T-helper 22 cell (primary cell): ENCODE measurements at regions not wholly inside any gene's neighbourhood (a gene's known extent, or its start where the extent isn't known, plus 50 kb on each side); places are given as distances from the start of the nearest gene placed in this dataset.

Source experiments
- DNase-seq: peaks from one replicate; pipeline ENCODE4 v3.0.0-alpha.2; 2020; ENCODE audit warnings: low read depth

DNA sequence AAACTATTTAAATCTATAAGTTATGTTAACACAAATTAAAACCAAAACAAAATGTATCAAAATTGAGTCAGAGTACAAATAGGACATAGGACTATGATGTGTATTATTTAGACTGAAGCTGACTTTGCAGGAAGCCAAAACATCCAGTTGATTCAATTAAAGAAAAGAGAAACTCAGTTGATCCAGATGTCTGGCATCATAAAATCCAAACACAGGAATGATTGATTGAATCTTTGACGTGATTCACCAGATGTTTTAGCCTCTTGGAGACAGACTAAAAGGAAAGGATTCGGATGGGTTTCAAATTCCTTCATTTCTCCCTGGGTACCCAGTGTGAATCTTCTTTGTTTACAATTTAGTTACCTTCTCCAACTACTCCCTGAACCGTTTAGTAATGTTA lies 272.9 kb downstream of the IRS1 start:
- no peak for DNase-seq

DNA sequence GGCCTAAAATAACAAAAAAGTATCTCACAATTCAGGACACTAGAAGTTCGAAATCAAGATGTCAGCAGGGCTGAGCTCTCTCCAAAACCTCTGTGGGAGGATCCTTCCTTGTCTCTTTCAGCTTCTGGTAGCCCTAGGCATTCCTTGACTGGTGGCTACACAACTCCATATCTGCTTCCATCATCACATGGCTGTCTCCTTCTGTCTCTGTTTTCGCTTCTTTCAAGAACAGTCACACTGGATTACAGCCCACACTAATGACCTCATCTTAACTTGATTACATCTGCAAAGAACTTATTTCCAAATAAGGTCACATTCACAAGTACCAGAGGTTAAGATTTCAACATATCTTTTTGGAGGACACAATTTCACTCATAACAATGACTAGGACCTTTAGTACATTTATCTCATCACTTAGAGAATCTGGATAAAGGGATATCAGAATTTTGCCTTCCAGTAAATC lies 275.2 kb downstream of the IRS1 start:
- DNase-seq, result no peak

DNA sequence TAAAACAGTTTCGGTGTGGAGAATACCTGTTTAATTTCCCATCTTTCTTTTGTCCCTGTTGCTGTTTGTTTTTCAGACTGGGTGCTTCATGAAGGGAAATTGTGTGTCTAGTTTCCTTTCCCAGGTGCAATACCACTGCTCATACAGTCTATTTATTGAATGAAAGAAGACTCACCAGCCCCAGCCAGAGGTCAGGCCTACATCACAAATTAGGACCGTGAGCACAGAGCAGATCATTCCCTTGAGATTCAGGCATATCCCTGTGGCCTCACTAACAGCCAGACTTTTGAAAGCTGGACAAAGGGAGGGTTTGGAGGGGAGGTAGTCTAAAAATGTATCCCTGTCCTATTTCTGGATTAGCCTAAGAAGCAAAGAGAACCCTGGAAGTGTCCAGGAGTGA lies 278.9 kb downstream of the IRS1 start:
- no peak for DNase-seq

DNA sequence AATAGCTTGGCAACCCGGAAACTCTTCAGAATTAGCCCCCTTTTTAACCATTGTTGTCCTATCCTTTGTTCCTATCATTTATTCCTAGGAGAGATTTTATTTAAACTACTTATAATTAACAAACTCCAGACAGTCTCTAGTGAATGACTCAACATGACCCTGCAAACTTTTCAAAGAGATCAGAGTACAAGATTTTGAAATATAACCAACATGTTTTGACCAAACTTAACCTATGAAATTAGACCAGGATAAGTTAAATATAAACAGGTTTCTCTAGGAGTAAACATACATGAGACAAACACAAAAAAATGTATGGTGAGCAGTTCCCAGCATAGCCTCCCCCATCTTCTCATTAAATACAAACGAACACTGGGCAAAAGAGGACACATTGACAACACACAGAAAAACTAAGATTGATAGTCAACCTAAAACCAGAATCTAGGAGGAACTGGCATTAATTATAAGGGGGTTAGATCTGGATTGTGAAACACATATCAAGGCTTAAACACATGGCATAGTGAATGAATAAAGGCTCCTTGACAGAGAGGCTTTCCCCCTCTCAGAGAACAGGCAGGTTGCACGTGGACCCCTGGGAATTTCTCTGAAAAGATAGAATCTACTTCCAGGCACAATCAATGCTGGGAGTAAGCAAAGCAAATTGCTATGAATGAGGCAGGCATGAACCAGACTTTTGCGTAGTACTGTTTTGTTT lies 284.1 kb downstream of the IRS1 start:
- no peak for DNase-seq

DNA sequence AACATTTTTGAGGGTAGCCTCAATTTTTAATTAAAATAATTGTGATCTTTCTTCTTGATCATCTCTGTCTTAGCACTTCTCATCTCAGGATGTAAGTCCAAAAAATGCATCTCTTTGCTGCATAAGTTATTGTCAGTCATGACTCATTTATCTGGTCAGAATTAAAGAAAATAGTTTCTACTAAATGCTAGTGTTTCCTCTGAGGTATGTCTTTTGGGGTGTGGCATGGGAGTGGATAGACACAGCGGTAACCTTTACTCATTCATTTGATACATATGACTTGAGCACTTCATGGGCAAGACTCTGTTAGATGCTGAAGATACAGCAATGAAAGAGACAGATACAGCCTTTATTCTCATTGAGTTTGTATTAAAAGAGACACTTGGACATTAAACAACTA lies 284.7 kb downstream of the IRS1 start:
- DNase-seq, result no peak

DNA sequence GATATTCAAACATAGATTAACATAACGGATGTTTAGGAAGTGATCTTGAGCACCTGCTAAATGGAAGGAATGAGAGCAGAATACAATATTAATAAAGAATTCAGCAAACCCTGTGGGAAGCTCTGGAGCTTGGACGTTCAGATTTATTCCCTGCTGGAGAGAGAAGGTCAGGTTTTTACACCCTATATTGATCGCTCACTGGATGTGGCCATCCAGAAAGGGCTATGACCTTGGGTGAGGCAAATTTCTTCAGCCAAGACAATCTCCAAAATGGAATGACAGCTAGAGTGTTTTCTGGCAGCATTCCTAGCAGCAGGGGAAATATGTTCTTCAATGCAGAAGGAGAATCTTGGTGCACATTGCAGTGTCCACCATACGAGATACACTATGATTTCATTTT lies 288.3 kb downstream of the IRS1 start:
- no peak for DNase-seq

DNA sequence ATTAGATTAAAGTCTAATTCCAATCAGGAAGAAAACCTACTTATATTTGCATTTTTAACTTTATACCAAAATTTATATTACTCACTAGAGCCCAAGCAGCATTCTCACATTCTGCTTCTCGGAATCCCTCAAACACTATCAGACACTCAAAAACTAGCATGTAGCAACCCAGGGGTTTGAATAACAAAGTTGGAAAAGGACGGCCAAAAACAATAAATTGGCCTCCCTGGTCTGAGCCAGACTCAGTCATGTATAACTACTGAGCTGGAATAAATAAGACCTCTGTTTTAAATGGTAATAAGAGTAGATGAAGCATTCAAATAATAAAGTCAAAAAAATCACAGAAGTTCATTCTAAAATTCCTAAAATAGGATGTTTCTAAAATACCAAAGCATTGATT lies 290.9 kb downstream of the IRS1 start:
- DNase-seq, result no peak

DNA sequence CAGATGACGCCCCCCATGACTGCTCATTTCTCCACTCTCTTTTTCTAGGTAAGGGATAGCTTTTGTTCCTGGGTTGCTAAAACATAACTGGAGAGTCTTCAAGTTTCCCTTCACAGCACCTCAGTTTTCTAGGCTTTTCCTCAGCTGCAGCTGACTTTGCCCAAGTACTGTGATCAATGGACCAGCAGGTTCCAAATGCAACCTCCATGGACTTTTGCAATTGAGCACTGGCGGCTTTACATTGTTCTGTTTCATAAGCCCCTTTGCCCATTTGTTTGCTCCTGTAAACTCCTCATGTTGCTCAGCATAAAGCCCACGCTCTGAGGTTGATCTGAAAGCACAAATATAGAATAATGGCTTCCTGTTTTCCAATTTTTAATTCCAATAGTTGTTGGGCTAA lies 291.6 kb downstream of the IRS1 start:
- DNase-seq, result no peak

DNA sequence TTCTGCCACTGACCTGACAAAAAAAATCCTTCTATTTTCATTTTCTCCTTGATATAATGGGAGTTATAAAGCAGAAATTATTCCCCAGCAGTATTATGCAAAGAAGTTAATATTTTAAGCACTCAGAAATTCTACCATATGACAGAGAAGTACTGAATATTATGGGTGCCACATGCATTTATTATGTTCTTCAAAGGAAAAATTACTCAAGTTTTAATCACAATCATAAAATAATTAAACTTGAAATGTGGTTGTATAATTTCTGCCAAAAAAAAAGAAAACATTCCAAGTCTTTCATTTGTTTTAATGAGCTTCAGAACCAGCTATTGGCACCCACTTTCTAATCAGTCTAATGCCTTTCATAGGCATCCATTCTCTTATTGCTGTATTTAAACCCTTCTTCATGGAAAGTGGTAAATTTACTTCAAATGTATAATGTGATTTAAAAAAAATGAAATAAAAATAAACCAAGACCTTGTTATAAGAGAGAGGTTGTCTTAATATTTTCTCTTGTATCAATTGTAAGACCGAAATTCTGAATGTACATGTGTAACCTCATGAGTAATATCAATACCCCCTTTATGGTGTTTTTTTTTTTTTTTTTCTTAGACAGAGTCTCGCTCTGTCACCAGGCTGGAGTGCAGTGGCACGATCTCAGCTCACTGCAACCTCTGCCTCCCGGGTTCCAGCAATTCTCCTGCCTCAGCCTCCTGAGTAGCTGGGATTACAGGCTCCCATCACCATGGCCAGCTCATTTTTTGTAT lies 302.3 kb downstream of the IRS1 start:
- DNase-seq, result no peak

DNA sequence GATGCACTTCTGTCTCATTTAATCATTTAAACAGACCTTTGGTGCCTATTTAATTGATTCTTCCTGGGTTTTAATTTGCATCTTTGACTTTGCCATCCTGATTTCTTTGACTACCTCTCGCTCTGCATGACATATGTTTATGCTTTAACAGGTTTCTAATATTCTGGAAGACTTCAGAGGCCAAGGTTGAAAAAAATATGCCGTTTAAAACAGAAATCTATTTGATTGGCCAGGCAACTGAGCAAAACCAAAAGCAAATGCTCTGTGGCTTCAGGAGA lies 303.4 kb downstream of the IRS1 start:
- DNase-seq, result no peak

DNA sequence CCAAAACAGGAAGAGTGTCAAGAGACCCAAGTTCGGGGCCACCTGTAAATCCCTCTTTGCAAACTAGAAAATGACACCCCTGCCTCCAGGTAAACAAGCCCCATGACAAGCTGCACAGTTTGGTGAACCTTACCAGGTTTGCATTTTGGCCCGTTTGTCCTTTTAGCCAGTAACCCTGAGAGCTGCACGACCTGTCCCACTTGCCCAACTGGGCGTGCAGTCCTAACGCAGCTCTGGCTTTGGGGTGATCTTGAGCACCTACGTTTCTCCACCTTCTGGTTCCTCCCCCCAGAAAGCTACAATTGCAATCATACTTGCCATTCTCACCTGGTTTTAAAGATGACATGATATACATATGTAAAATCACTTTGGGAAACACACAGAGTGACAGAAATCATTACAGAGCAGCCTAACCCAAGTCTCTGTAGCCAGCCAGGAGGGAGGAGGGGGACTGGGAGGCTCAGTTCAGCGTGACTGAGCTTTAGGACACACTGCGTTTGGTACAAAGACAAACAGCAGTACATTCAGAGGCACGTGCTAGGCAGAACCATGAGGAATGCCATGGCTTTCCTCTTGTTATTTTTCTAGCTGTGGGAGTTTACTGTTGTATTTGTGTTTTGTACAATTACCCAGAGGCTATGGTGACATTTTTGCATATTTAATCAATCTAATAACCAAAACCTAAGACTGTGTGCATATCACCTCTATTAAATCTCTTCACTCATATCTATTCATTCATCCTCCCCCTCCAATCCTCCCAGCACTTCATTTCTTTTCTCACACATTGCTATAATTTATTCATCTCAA lies 304.0 kb downstream of the IRS1 start:
- no peak for DNase-seq

DNA sequence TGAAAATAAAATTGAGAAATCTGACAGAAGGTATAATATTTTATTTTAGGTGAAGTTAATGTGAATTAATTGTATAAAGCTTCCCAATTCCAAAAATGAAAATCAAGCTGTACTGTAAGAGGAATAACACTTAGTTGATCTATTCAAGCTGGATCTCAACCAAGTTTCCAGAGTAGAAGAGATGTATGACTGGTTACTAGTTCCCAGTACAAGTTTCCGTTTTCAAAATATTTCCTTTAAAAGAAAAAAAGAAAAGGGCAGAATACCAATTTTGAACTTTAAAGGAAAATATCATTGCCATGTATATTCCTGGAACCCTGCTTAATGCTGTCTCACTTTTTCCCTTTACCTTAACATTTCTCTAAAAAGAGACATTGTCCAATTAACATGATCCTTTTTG lies 308.5 kb downstream of the IRS1 start:
- no peak for DNase-seq

DNA sequence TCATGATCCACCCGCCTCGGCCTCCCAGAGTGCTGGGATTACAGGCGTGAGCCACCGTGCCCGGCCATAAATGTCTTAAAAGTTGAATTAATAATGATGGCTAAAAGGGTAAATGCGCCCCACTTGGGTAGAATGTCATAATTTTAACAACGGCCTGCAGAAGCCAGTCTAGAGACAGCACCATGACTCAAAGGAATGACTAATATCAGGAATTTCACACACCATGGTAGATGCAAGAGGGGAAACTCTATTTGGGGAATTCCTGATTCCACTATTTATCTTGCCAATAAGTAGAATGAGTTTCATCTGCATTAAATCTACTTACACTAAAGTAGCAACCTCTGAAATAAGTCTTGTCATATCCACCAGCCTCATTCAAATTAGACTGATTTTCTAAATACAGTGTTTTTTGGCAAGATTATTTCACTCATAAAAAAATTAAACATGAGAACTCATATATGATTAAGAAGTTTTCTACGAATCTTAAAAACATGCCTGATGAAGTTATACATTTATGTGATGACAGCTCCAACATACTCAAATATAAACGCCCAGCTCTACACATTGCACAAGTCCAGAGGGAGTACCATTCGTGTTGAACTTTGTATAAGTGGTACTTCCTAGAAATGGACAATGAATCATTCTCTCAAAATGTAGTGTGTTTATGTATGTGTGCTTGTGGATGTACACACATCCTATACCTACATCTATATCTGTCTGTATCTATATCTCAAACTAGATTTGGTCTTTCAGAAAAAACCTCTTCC lies 309.7 kb downstream of the IRS1 start:
- no peak for DNase-seq

DNA sequence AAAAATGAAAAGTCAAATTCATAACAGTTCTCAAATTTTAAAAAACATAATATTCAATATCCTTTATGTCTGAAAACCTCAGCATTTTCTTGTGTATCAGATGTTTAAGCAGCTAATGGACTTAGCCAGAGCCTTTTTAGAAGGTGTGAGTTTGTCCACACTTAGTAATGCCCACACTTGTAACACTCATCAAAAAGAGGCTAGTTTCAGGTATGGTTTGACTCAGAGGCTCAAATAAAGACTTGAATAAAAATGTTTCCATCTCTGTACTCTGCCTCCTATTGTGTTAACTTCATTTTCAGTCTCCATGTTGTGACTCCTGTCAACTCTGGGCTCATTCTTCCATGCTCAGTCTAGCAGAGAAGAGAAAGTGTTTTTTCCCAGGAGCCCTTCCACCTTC lies 311.6 kb downstream of the IRS1 start:
- no peak for DNase-seq

DNA sequence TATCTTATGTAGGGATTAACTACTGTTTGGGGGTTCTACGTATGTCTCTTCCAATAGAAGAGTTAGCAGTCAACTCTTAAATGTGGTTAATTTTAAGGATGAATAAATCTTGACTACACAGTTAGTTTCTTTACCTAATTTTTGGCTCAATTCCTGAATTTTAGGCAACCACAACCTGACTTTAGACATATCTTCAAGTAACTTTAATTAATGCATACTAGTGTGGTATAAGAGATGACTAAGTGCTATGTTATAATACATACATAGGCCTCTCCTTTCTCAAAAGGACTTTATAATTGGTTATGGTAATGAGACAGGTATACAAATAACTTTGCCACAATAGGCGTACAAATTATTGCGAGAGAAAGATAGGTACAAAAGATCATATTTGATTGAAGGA lies 312.0 kb downstream of the IRS1 start:
- DNase-seq, result no peak

DNA sequence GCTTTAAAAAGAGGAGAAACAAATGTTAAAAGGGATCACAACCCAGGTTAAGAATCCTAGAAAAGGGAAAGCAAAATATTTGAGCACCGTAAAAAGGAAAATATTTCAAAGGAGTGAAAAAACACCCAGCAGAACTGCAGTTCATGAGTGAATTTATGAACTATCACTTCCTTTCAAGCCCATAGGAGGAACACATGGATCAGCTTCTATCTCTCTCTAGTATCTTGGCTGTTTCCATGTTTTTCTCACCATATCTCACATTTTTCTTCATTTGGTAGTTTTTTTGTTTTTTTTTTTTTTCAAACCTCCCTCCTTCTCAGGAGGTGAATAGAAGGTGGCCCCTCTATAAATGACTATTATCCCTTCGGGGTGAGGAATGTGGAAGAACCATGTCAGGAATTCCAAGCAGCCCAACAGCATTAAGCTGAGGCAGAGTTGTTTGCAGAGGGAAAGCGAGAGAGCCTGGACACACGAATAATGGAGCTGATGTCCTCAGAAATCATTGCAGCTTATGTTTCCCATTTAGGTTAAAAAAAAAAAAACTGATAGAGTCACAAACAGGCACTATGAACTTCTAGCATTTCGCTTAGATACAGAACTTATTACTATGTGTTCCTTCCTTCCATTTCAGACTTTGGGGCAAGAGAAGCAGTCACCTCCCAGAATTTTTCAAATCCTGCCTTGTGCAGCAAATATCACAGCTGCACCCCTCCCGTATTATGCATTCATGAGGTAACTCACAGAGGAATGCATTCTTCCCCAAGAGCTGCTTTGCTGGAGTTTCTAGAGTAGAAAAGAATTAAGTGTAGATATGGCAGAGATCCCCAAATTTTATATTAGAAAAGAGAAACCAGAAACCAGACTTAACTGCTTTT lies 315.6 kb downstream of the IRS1 start:
- no peak for DNase-seq

DNA sequence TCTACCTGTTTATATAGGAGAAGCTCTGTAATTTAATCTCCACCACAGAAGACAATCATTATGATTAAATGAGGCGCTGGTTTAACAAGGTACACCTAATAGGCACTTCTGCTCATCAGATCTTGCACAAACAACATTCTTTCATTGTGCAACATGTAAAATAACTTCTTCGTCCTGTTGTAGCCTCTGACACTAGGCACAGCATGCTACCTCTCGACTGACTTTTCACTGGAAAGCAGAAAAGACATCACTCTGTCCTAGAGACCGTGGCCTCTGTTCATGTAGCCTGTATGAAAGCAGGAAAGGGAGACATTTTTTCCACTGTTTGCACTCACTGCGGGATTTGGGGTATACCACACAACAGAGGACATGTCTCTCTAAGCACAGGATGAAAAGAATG lies 316.5 kb downstream of the IRS1 start:
- no peak for DNase-seq

DNA sequence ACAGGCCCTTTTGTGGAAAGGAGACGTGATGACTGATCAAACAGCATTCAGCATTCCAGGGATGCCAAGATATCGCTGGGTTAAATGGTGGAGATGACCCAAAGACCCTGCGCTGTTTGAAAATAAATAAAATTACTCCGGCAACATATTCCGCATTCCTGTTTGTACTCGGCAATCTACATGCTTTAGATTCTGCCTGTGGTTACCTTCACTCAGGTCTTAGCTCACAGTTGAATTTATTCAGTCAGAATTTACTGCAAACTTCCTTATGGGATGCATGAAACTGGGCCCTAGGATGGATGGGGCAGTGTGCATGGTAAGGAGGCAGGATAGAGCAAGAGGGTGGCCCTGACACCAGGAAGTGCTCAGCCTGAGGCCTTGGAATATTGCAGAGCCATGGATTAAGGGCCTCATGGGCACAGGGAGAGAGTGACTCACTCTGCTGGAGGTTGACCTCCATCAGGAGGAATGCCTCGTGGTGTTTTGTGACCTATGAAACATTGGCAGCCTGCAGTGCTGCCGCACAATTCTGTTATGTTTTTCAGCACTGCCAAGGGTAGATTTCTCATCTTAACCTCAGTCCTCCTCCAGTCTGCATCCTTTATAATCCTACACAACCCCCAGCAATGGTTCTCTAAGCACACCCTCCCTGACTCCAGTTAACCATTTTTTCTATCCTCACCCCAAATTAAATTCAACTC lies 321.4 kb downstream of the IRS1 start:
- DNase-seq, result no peak

DNA sequence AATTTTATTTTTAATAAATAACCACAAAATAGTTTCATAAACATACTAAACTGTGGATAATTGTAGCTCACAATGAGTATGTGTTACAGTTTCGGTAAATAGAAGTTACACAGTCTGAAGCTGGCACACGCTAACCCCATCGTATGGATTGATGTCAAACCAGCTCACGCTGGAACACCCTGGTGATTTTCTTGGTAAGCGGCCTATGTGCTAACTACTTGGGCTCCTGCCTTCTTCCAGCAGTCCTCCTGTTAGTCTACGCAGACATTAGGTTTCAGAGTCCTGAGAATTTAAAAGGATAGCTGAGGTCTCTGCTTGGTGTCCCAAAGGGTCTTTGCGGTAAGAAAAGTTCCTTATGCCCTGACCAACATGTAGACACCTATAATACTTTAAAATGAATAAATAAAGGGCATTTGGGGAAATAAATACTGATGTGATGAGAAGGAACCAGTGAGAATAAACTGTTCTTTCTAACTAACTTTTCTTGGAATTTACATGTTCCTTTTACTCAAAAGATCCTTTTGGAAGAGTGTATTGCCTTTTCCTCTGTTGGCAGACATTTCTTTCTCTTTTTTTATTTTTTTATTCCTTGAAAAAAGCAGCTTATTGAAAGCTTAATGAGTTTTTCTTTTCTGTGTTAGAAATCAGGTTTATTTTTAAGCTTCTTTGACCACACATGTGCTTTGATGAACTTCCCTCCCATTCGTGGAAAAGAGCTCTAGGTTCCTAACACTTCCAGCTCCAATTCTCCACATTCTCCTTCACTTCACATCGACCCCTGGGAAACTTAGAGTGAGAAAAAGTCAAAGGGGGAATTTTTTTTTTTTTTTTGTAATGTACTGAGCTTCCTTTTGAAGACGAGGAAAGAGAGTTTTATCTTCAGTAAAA lies 322.2 kb downstream of the IRS1 start:
- DNase-seq, result no peak

DNA sequence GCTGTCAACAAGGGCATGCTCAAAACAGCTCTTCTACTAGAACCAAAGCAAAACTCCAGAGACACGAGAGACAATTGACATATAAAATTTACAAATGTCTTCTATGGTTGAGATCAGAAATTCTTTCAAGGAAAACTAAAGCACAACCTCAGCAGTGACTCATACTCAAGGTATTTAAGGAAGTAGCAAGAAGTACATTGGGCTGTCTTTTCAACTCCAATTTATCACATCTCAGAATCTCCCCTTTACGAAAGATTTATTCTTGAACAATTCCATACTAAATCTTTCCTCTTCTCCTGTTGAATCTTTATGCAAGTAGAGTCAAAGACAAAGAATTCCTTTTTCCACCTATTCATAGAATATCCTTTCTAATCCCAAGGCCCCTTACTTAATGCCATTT lies 324.0 kb downstream of the IRS1 start:
- DNase-seq, result no peak
